K562 (cell line): ENCODE measurements at regions not wholly inside any gene's neighbourhood (a gene's known extent, or its start where the extent isn't known, plus 50 kb on each side); places are given as distances from the start of the nearest gene placed in this dataset.

ENCODE experiments used
- ATAC-seq: fragments of 200-7000 bp; cut with Tn5 transposase; 3 replicates; pipeline ENCODE4 v1.9.1; 2020; ENCODE audit warnings: moderate library complexity
- BruUV-seq: library from RNA; stranded (reverse); fragments of 400-500 nt; replicated peaks from 2 replicates; lab custom pipeline; 2021; lab: Mats Ljungman, UMichigan
- CTCF ChIA-PET: fragments of 300-600 bp; formaldehyde crosslinking; extraction: SDS; loops from one replicate; lab custom pipeline; 2021; ENCODE audit warnings: low intra/inter-chr PET ratio; lab: Yijun Ruan, JAX
- POLR2A ChIA-PET: fragments of 300-600, 350-650 bp; sonication (Branson Sonifier 250); formaldehyde crosslinking; extraction: SDS; loops from one replicate; lab custom pipeline; 2021; ENCODE audit warnings: antibody characterized with exemption, inconsistent platforms; lab: Yijun Ruan, JAX
- DNase-seq, 4 experiments: peaks; one replicate each; pipeline versions ENCODE4 v3.0.0 to v3.0.0-alpha.2; 2011 to 2018; ENCODE audit warnings: low spot score in 3 of 4, mixed read lengths in 3 of 4; ENCODE audit errors: extremely low read depth in 1 of 4
- FAIRE-seq: peaks from 2 replicates; lab custom pipeline; 2011; peaks lifted over from hg19 to GRCh38; lab: Jason Lieb, UNC
- H2AFZ ChIP-seq: 2 replicates; pipeline ENCODE4 v1.6.0; 2011; ENCODE audit warnings: low read depth, low read length, control low read depth, inconsistent platforms
- H3K27ac ChIP-seq: fragments of 200-600 bp; 3 replicates; pipeline ENCODE4 v1.8.0; 2011; ENCODE audit warnings: low read depth, mild to moderate bottlenecking, control low read depth, inconsistent platforms, low read length, moderate library complexity, mixed read lengths; ENCODE audit errors: extremely low read depth
- H3K27me3 ChIP-seq, 2 experiments: fragments of 300-600 bp in 1 of 2; 2 replicates in 1 of 2; 3 replicates in 1 of 2; pipeline versions ENCODE4 v1.6.0 to v1.8.0; 2011; ENCODE audit warnings: inconsistent platforms in 2 of 2, low read length in 2 of 2, mild to moderate bottlenecking in 1 of 2, mixed read lengths in 1 of 2, moderate library complexity in 1 of 2; ENCODE audit not compliant: control insufficient read depth in 2 of 2, insufficient read depth in 2 of 2
- H3K36me3 ChIP-seq: fragments of 300-600 bp; 3 replicates; pipeline ENCODE4 v1.8.0; 2011; ENCODE audit warnings: mild to moderate bottlenecking, low read length, inconsistent platforms; ENCODE audit not compliant: control insufficient read depth, insufficient read depth
- H3K4me1 ChIP-seq, 2 experiments: fragments of 200-600 bp in 1 of 2; replicated peaks in 1 of 2; 2 replicates in 1 of 2; 3 replicates in 1 of 2; pipeline versions ENCODE4 v1.5.1 to v1.8.0; 2011; ENCODE audit warnings: inconsistent platforms in 2 of 2, low read length in 2 of 2, mild to moderate bottlenecking in 1 of 2, mixed read lengths in 1 of 2, moderate library complexity in 1 of 2; ENCODE audit not compliant: control insufficient read depth in 2 of 2, insufficient read depth in 2 of 2
- H3K4me2 ChIP-seq: 2 replicates; pipeline ENCODE4 v1.6.1; 2011; ENCODE audit warnings: low read length, control low read depth, inconsistent platforms, mixed read lengths; ENCODE audit not compliant: insufficient read depth
- H3K4me3 ChIP-seq: fragments of 200-600 bp; sonication (generic), shearing (Covaris generic); 2 replicates; pipeline ENCODE4 v1.5.1; 2016; ENCODE audit warnings: control low read depth, inconsistent platforms
- H3K79me2 ChIP-seq: fragments of 200-600 bp; 3 replicates; pipeline ENCODE4 v1.8.0; 2011; ENCODE audit warnings: low read length, inconsistent platforms; ENCODE audit not compliant: control insufficient read depth, insufficient read depth
- H3K9ac ChIP-seq, 2 experiments: 2 replicates each; pipeline versions ENCODE4 v1.6.0 to v1.6.1; 2011; ENCODE audit warnings: low read depth in 2 of 2, low read length in 2 of 2, control low read depth in 1 of 2, inconsistent platforms in 1 of 2, mild to moderate bottlenecking in 1 of 2, mixed read lengths in 1 of 2; ENCODE audit not compliant: insufficient read depth in 1 of 2
- H3K9me1 ChIP-seq: one replicate; pipeline ENCODE4 v1.6.0; 2011; ENCODE audit warnings: inconsistent platforms, mild to moderate bottlenecking, low read length, moderate library complexity; ENCODE audit not compliant: control insufficient read depth, insufficient read depth
- H3K9me3 ChIP-seq: replicated peaks from 2 replicates; pipeline ENCODE4 v1.5.1; 2011; ENCODE audit warnings: low read depth, low read length, inconsistent platforms; ENCODE audit not compliant: control insufficient read depth, insufficient read depth
- H4K20me1 ChIP-seq: replicated peaks from 2 replicates; pipeline ENCODE4 v1.6.1; 2011; ENCODE audit warnings: low read length, inconsistent platforms, mixed read lengths; ENCODE audit not compliant: control insufficient read depth, insufficient read depth
- ARHGAP35 ChIP-seq: fragments of 450-650 bp; IDR thresholded peaks from 2 replicates; pipeline ENCODE4 v1.6.1; 2018; ENCODE audit not compliant: partially characterized antibody
- DMBX1 ChIP-seq: fragments of 250-450 bp; sonication (Bioruptor Pico); IDR thresholded peaks from 2 replicates; pipeline ENCODE4 v1.8.0; 2022; ENCODE audit warnings: inconsistent platforms, mild to moderate bottlenecking, moderate library complexity, borderline replicate concordance
- GTF2E2 ChIP-seq: fragments of 200-800 bp; sonication (Bioruptor generic); IDR thresholded peaks from 2 replicates; pipeline ENCODE4 v1.6.1; 2016; ENCODE audit warnings: missing genetic modification characterization, missing compliant biosample characterization
- KAT7 ChIP-seq: sonication (generic); formaldehyde crosslinking; IDR thresholded peaks from 2 replicates; pipeline ENCODE4 v1.8.0; 2022; ENCODE audit warnings: missing genetic modification reagents, mild to moderate bottlenecking, borderline replicate concordance
- LARP7 ChIP-seq: fragments of 450-650 bp; IDR thresholded peaks from 2 replicates; pipeline ENCODE4 v1.6.1; 2016
- MEIS2 ChIP-seq: fragments of 450-650 bp; IDR thresholded peaks from 2 replicates; pipeline ENCODE4 v1.6.1; 2014; ENCODE audit warnings: mild to moderate bottlenecking; ENCODE audit not compliant: partially characterized antibody
- NCOA2 ChIP-seq, 2 experiments: fragments of 450-650 bp; IDR thresholded peaks; 2 replicates each; pipeline ENCODE4 v1.6.1; 2018; ENCODE audit warnings: mild to moderate bottlenecking in 2 of 2, moderate library complexity in 1 of 2; ENCODE audit not compliant: partially characterized antibody in 2 of 2
- NEUROD1 ChIP-seq: fragments of 150-350 bp; IDR thresholded peaks from 2 replicates; pipeline ENCODE4 v1.6.1; 2014; ENCODE audit warnings: borderline replicate concordance, low read length, low read depth; ENCODE audit not compliant: partially characterized antibody
- NFXL1 ChIP-seq: fragments of 450-650 bp; formaldehyde crosslinking; IDR thresholded peaks from 2 replicates; pipeline ENCODE4 v1.4.0; 2021; ENCODE audit warnings: mild to moderate bottlenecking
- RBM25 ChIP-seq: fragments of 200-400 bp; formaldehyde crosslinking; IDR thresholded peaks from 2 replicates; pipeline ENCODE4 v1.6.1; 2018; ENCODE audit warnings: low read length, low read depth, moderate library complexity; ENCODE audit not compliant: severe bottlenecking
- TCF7 ChIP-seq: sonication (generic); IDR thresholded peaks from 2 replicates; pipeline ENCODE4 v1.6.1; 2016; ENCODE audit warnings: antibody characterized with exemption, borderline replicate concordance
- ZFPM2 ChIP-seq: fragments of 250-450 bp; sonication (Bioruptor Pico); IDR thresholded peaks from 2 replicates; pipeline ENCODE4 v1.5.1; 2022; ENCODE audit warnings: mild to moderate bottlenecking
- ZNF316 ChIP-seq: fragments of 450-650 bp; IDR thresholded peaks from 2 replicates; pipeline ENCODE4 v1.6.1; 2016
- WGBS: fragments of 100-300 bp; shearing (Covaris generic); methylation state at CpG from one replicate; pipeline ENCODE4 v1.1.6; 2016; ENCODE audit warnings: low coverage, mixed read lengths; ENCODE audit not compliant: insufficient coverage; ENCODE audit errors: missing lambda C conversion rate; 5-methylcytosine and 5-hydroxymethylcytosine counted together
- in situ Hi-C: fragments of 300-500 bp; cut with MboI; formaldehyde crosslinking; loops from 4 replicates; pipeline ENCODE4 v1.15.0; 2018; ENCODE audit warnings: inconsistent platforms, mixed read lengths
- intact Hi-C: fragments of 100-400 bp; cut with micrococcal nuclease; formaldehyde crosslinking; loops from 2 replicates; pipeline ENCODE4 v1.14.2; 2022
- TF ChIP-seq, protein P1 (sequence below): fragments of 450-650 bp; formaldehyde crosslinking; conservative IDR thresholded peaks from 2 replicates; pipeline ENCODE4 v1.4.0; 2022; ENCODE audit warnings: mild to moderate bottlenecking, missing genetic modification characterization
- TF ChIP-seq, protein P2 (sequence below): fragments of 450-650 bp; IDR thresholded peaks from 2 replicates; pipeline ENCODE4 v1.6.1; 2016
- TF ChIP-seq, protein P3 (sequence below), 2 experiments: IDR thresholded peaks in 1 of 2; conservative IDR thresholded peaks in 1 of 2; 2 replicates each; pipeline ENCODE4 v1.6.1; 2016; ENCODE audit warnings: low read depth in 2 of 2, mild to moderate bottlenecking in 1 of 2, missing compliant biosample characterization in 1 of 2, missing genetic modification characterization in 1 of 2, moderate library complexity in 1 of 2
- TF ChIP-seq, protein P4 (sequence below): fragments of 450-650 bp; IDR thresholded peaks from 2 replicates; pipeline ENCODE4 v1.6.1; 2016; ENCODE audit warnings: antibody characterized with exemption

DNA sequence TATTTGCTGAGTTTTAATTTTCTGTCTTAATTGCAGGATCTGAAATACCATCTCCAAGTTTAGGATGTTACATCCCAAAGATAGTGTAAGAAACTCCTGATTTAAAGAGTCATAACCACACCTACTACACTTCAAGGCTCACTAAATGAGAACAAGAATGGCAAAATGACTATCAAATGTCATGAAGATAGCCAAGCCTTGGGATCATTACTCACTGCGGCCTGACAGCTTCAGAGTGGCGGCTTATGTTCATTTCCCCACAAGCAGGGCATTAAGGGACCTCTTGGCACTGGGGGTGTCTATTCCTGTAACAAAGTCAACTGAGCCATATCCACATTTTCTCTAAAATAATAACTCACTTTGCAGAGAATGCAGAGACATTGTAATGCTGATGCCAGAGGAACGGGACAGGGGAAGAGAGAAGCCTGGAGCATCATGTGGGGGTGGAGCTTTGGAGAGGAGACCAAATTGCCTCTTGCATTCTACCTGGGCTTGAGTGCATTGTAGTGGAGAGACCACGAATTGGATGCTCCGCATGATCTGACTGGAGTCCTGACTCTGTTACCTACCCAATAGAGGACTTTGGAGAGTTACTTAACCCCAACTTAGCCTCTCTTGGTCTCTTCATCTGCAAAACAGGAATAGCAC, 219.2 kb downstream of the OPA1 start:
- H2AFZ ChIP-seq, result no peak overlapping the region
- no peaks in the 10 kb centered on the region for H3K36me3 ChIP-seq
- TF ChIP-seq, protein P1, sequence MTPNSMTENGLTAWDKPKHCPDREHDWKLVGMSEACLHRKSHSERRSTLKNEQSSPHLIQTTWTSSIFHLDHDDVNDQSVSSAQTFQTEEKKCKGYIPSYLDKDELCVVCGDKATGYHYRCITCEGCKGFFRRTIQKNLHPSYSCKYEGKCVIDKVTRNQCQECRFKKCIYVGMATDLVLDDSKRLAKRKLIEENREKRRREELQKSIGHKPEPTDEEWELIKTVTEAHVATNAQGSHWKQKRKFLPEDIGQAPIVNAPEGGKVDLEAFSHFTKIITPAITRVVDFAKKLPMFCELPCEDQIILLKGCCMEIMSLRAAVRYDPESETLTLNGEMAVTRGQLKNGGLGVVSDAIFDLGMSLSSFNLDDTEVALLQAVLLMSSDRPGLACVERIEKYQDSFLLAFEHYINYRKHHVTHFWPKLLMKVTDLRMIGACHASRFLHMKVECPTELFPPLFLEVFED (CRISPR knock-in tag), result no peak
- TF ChIP-seq ZFPM2 (CRISPR knock-in tag) (no peak), DMBX1 (CRISPR knock-in tag) (no peak), KAT7 (no peak), ZNF316 (0 out of 2 replicates have a peak, but pooled peaks have one; percentile 15), NEUROD1 (no peak), TCF7 (no peak), ARHGAP35 (no peak), GTF2E2 (tag) (no peak), NCOA2 (IDR thresholded peaks at IDR 0.05; ENCODE audit: partially characterized antibody in 2 of 2) (no peak), RBM25 (no peak), MEIS2 (peak; percentile 56), NFXL1 (no peak), LARP7 (no peak)
- TF ChIP-seq, protein P2, sequence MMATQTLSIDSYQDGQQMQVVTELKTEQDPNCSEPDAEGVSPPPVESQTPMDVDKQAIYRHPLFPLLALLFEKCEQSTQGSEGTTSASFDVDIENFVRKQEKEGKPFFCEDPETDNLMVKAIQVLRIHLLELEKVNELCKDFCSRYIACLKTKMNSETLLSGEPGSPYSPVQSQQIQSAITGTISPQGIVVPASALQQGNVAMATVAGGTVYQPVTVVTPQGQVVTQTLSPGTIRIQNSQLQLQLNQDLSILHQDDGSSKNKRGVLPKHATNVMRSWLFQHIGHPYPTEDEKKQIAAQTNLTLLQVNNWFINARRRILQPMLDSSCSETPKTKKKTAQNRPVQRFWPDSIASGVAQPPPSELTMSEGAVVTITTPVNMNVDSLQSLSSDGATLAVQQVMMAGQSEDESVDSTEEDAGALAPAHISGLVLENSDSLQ, result peak; percentile 60
- TF ChIP-seq, protein P3, sequence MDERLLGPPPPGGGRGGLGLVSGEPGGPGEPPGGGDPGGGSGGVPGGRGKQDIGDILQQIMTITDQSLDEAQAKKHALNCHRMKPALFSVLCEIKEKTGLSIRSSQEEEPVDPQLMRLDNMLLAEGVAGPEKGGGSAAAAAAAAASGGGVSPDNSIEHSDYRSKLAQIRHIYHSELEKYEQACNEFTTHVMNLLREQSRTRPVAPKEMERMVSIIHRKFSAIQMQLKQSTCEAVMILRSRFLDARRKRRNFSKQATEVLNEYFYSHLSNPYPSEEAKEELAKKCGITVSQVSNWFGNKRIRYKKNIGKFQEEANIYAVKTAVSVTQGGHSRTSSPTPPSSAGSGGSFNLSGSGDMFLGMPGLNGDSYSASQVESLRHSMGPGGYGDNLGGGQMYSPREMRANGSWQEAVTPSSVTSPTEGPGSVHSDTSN (CRISPR knock-in tag; IDR thresholded peaks at IDR 0.05; ENCODE audit: low read depth), result no peak
- TF ChIP-seq, protein P3 (tag; conservative IDR thresholded peaks at IDR 0.05; ENCODE audit: low read depth), result 0 out of 2 replicates have a peak, but pooled peaks have one; percentile 6
- TF ChIP-seq, protein P4, sequence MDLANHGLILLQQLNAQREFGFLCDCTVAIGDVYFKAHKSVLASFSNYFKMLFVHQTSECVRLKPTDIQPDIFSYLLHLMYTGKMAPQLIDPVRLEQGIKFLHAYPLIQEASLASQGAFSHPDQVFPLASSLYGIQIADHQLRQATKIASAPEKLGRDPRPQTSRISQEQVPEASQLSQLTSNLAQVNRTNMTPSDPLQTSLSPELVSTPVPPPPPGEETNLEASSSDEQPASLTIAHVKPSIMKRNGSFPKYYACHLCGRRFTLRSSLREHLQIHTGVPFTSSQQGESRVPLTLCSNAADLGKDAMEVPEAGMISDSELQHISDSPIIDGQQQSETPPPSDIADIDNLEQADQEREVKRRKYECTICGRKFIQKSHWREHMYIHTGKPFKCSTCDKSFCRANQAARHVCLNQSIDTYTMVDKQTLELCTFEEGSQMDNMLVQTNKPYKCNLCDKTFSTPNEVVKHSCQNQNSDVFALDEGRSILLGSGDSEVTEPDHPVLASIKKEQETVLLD, result no peak
- WGBS, result 43% methylated on average over 5 of the region's 5 CpGs
- in situ Hi-C loops, result no loop called here
- CTCF ChIA-PET, result no interaction called here
- no peaks in the 10 kb centered on the region for H4K20me1 ChIP-seq
- no peaks in the 10 kb centered on the region for H3K27me3 ChIP-seq
- intact Hi-C loops, result no loop called here
- H3K4me3 ChIP-seq, result no peak overlapping the region
- no peak for DNase-seq
- POLR2A ChIA-PET, result no interaction called here
- H3K4me2 ChIP-seq, result no peak overlapping the region
- BruUV-seq, result no TSS peak
- no peaks in the 10 kb centered on the region for H3K9me3 ChIP-seq
- H3K9ac ChIP-seq, result no peak overlapping the region
- H3K27ac ChIP-seq, result no peak overlapping the region
- FAIRE-seq, result no peak
- H3K9me1 ChIP-seq, result no peaks in the 10 kb centered on the region
- ATAC-seq, result no peak
- H3K79me2 ChIP-seq, result no peaks in the 10 kb centered on the region
- peaks cover 7 to 8% of the 10 kb centered on the region in 2 experiments; a peak in 4 of 5 replicates for H3K4me1 ChIP-seq
